SK-N-SH treated with all-trans-retinoic acid at 6 μM for 48 hours (cell line): ENCODE measurements at regions not wholly inside any gene's neighbourhood (a gene's known extent, or its start where the extent isn't known, plus 50 kb on each side); places are given as distances from the start of the nearest gene placed in this dataset.
"Not testable (repeated sequence)": the region's sequence is repeated elsewhere in the genome, so short reads cannot be mapped to it uniquely, and the experiment has no call there.

Experiments used
- ARNTL ChIP-seq: fragments of 450-650 bp; formaldehyde crosslinking; IDR thresholded peaks from 2 replicates; pipeline ENCODE4 v1.5.0; 2020; ENCODE audit warnings: low read depth, mild to moderate bottlenecking, moderate library complexity, borderline replicate concordance
- BACH2 ChIP-seq: fragments of 250-450 bp; sonication (Bioruptor Pico); IDR thresholded peaks from 2 replicates; pipeline ENCODE4 v1.9.0; 2021; ENCODE audit warnings: mild to moderate bottlenecking, borderline replicate concordance
- CSDC2 ChIP-seq: fragments of 250-450 bp; sonication (Bioruptor Pico); IDR thresholded peaks from 2 replicates; pipeline ENCODE4 v1.5.0; 2020; ENCODE audit warnings: mild to moderate bottlenecking, moderate library complexity
- CSRNP3 ChIP-seq: fragments of 250-450 bp; sonication (Bioruptor Pico); IDR thresholded peaks from 2 replicates; pipeline ENCODE4 v1.5.1; 2021; ENCODE audit warnings: mild to moderate bottlenecking, moderate library complexity
- OSR1 ChIP-seq: fragments of 250-450 bp; sonication (Bioruptor Pico); IDR thresholded peaks from 2 replicates; pipeline ENCODE4 v1.8.0; 2022; ENCODE audit warnings: moderate library complexity, mild to moderate bottlenecking, inconsistent platforms
- PATZ1 ChIP-seq: fragments of 250-450 bp; sonication (Bioruptor Pico); IDR thresholded peaks from 2 replicates; pipeline ENCODE4 v1.8.0; 2020; ENCODE audit warnings: mild to moderate bottlenecking, moderate library complexity, borderline replicate concordance
- PPARA ChIP-seq: fragments of 250-450 bp; sonication (Bioruptor Pico); IDR thresholded peaks from 2 replicates; pipeline ENCODE4 v1.5.0; 2020; ENCODE audit warnings: mild to moderate bottlenecking, borderline replicate concordance
- ZC3H10 ChIP-seq: fragments of 250-450 bp; sonication (Bioruptor Pico); IDR thresholded peaks from 2 replicates; pipeline ENCODE4 v1.5.1; 2021; ENCODE audit warnings: mild to moderate bottlenecking, moderate library complexity
- ZFP3 ChIP-seq: fragments of 250-450 bp; sonication (Bioruptor Pico); IDR thresholded peaks from 2 replicates; pipeline ENCODE4 v1.5.0; 2020; ENCODE audit warnings: mild to moderate bottlenecking, moderate library complexity
- ZFP30 ChIP-seq: fragments of 450-650 bp; formaldehyde crosslinking; IDR thresholded peaks from 2 replicates; pipeline ENCODE4 v1.5.0; 2022; ENCODE audit warnings: mild to moderate bottlenecking, moderate library complexity
- ZNF565 ChIP-seq: fragments of 450-650 bp; formaldehyde crosslinking; conservative IDR thresholded peaks from 2 replicates; pipeline ENCODE4 v1.5.0; 2020; ENCODE audit warnings: low read depth, mild to moderate bottlenecking, moderate library complexity
- ZNF70 ChIP-seq: fragments of 450-650 bp; formaldehyde crosslinking; IDR thresholded peaks from 2 replicates; pipeline ENCODE4 v1.5.0; 2020; ENCODE audit warnings: mild to moderate bottlenecking, moderate library complexity

DNA sequence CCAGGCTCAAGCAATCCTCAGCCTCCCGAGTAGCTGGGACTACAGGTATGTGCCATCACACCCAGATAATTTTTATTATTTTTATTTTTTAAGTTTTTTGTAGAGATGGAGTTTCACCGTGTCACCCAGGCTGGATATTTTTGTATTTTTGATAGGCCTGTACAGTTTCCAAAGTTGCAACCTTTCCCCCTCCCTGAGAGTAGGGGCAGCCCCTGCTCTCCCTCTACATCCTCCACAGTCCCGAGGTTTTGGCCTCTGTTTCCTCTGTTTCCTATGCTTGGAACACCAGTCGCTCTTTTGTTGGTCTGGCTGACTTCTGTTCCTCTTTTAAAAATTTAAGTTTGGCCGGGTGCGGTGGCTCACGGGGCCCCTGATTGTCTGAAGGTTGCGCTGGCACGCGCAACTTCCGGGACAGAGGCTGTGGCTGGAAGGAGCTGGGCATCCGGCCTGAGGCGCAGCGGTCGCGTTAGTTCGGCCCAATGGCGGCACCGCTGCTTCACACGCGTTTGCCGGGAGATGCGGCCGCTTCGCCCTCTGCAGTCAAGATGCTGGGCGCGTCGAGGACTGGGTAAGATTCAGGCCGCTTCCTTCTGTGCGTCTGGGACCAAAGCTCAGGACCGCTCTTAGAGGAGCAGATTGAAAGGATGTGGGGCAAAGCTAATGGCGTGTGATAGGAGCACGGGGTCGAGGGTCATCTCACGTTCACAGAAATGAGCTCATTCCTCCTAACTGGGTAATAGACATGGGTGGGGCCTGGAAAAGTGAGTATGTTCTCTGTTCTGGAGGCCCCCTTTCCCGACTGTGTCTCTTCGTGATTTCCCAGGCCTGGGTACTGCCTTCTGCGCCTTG is 89.9 kb downstream of the LAT start:
- not testable (repeated sequence) for TF ChIP-seq ZC3H10 (CRISPR knock-in tag); ZFP3 (CRISPR knock-in tag); ARNTL (CRISPR knock-in tag); ZNF70; ZNF565 (CRISPR knock-in tag); OSR1 (CRISPR knock-in tag); ZFP30 (CRISPR knock-in tag); CSDC2 (CRISPR knock-in tag); PPARA (CRISPR knock-in tag); CSRNP3 (CRISPR knock-in tag); BACH2 (CRISPR knock-in tag); PATZ1 (CRISPR knock-in tag)
